Right atrium auricular region (tissue), 2 donors: ENCODE measurements at regions not wholly inside any gene's neighbourhood (a gene's known extent, or its start where the extent isn't known, plus 50 kb on each side); places are given as distances from the start of the nearest gene placed in this dataset.

Experiments
- DNase-seq: peaks from one replicate; pipeline ENCODE4 v3.0.0-alpha.2; 2019; ENCODE audit warnings: low spot score
- H3K27ac ChIP-seq, 2 donors: fragments of 200-600 bp; sonication (generic); 1 replicate in 1 of 2; 2 replicates in 1 of 2; pipeline ENCODE4 v1.5.1; 2016 to 2019
- H3K27me3 ChIP-seq, 2 donors: fragments of 200-600 bp; sonication (generic); one replicate each; pipeline versions ENCODE4 v1.5.1 to v1.6.0; 2017 to 2019
- H3K36me3 ChIP-seq: fragments of 200-600 bp; sonication (generic); one replicate; pipeline ENCODE4 v1.5.1; 2016
- H3K4me1 ChIP-seq, 2 donors: fragments of 200-600 bp; sonication (generic); one replicate each; pipeline versions ENCODE4 v1.5.1 to v1.6.0; 2017 to 2019
- H3K4me3 ChIP-seq, 2 donors: fragments of 200-600 bp; sonication (generic); 1 replicate in 1 of 2; 2 replicates in 1 of 2; pipeline ENCODE4 v1.5.1; 2017 to 2019; ENCODE audit warnings: mild to moderate bottlenecking in 1 of 2, moderate library complexity in 1 of 2
- H3K9me3 ChIP-seq, 2 donors: fragments of 200-600 bp; sonication (generic); one replicate each; pipeline ENCODE4 v1.5.1; 2019
- TF ChIP-seq, protein P1 (sequence below), 2 donors: fragments of 200-600 bp; sonication (generic); IDR thresholded peaks; one replicate each; pipeline ENCODE4 v1.5.1; 2019; ENCODE audit warnings: antibody characterized with exemption in 2 of 2

DNA sequence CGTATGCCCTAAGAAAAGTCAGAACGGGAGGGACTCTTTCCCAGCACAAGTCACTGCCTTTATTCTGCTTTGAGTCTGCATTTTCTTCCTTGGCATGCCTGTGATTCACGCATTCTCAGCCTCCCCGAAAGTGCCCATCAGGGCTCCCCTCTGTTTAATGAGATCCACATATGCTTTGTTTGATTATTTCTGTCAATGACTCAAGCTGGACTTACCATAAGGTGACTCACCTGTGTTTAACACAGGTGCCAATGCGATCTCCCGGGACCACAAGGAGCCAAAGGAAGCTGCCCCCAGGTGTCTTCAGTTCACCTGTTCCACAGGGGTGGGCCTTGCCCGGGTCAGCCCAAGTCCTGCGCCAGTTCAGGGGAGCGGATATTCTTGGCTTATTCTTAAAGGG, 386.0 kb upstream of the SHH start:
- Histone ChIP-seq H3K27me3 (no peaks in the 10 kb centered on the region), H3K27ac (no peak overlapping the region), H3K9me3 (no peaks in the 10 kb centered on the region), H3K4me1 (no peaks in the 10 kb centered on the region), H3K36me3 (no peaks in the 10 kb centered on the region), H3K4me3 (no peak overlapping the region)
- DNase-seq = no peak
- TF ChIP-seq, protein P1, sequence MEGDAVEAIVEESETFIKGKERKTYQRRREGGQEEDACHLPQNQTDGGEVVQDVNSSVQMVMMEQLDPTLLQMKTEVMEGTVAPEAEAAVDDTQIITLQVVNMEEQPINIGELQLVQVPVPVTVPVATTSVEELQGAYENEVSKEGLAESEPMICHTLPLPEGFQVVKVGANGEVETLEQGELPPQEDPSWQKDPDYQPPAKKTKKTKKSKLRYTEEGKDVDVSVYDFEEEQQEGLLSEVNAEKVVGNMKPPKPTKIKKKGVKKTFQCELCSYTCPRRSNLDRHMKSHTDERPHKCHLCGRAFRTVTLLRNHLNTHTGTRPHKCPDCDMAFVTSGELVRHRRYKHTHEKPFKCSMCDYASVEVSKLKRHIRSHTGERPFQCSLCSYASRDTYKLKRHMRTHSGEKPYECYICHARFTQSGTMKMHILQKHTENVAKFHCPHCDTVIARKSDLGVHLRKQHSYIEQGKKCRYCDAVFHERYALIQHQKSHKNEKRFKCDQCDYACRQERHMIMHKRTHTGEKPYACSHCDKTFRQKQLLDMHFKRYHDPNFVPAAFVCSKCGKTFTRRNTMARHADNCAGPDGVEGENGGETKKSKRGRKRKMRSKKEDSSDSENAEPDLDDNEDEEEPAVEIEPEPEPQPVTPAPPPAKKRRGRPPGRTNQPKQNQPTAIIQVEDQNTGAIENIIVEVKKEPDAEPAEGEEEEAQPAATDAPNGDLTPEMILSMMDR (IDR thresholded peaks at IDR 0.05) = no peak

GRCh38 chr7:156196649-156197048, 384.4 kb upstream of the SHH start:
- Histone ChIP-seq H3K4me3 (no peak overlapping the region), H3K9me3 (no peaks in the 10 kb centered on the region), H3K36me3 (no peaks in the 10 kb centered on the region), H3K4me1 (no peaks in the 10 kb centered on the region), H3K27me3 (no peaks in the 10 kb centered on the region), H3K27ac (no peak overlapping the region)
- TF ChIP-seq, protein P1 (IDR thresholded peaks at IDR 0.05) = no peak
- no peak for DNase-seq

- H3K27me3 ChIP-seq = no peaks in the 10 kb centered on the region
- no peak for DNase-seq
These were observed 383.0 kb upstream of the SHH start for GRCh38 chr7:156195276-156195675.

GRCh38 chr7:156194813-156195212, 382.6 kb upstream of the SHH start:
- TF ChIP-seq, protein P1 (IDR thresholded peaks at IDR 0.05) = no peak
- no peak overlapping the region for H3K27ac ChIP-seq
- DNase-seq = no peak
- no peaks in the 10 kb centered on the region for H3K9me3 ChIP-seq
- no peak overlapping the region for H3K4me3 ChIP-seq
- no peaks in the 10 kb centered on the region for H3K27me3 ChIP-seq
- H3K4me1 ChIP-seq = no peaks in the 10 kb centered on the region
- no peaks in the 10 kb centered on the region for H3K36me3 ChIP-seq

More at GRCh38 chr7:156195276-156195675, 383.0 kb upstream of the SHH start:
- TF ChIP-seq, protein P1 (IDR thresholded peaks at IDR 0.05) = no peak
- Histone ChIP-seq H3K36me3 (no peaks in the 10 kb centered on the region), H3K4me1 (no peaks in the 10 kb centered on the region), H3K4me3 (no peak overlapping the region), H3K9me3 (no peaks in the 10 kb centered on the region), H3K27ac (no peak overlapping the region)

- Histone ChIP-seq H3K27ac (no peak overlapping the region), H3K9me3 (peaks cover 0 to 1% of the 10 kb centered on the region in 2 donors), H3K36me3 (no peaks in the 10 kb centered on the region), H3K4me3 (no peak overlapping the region), H3K4me1 (no peaks in the 10 kb centered on the region), H3K27me3 (no peaks in the 10 kb centered on the region)
- DNase-seq = no peak
- TF ChIP-seq, protein P1 (IDR thresholded peaks at IDR 0.05) = no peak
These were observed 380.7 kb upstream of the SHH start for GRCh38 chr7:156192921-156193320.

DNA sequence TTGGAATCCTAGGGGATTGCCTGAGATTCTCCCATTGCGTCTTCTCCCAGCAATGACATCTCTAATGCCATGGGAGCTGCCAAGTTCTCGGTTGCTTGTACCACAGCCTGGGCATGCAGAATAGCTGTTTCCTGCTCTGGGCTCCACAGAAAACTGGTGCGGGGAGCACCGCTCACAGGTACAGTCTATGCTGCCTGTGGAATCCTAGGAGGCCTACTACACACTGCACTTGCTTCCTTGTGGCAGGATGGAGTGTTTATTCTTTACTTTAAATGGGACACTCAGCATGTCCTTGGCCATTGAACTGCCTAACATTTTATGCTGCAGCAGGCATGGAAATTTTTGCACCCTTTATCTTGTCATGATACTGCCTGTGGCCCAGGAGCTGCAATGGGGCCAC, 378.8 kb upstream of the SHH start:
- Histone ChIP-seq H3K36me3 (no peaks in the 10 kb centered on the region), H3K9me3 (peaks cover 0 to 19% of the 10 kb centered on the region in 2 donors), H3K27ac (no peak overlapping the region), H3K4me1 (no peaks in the 10 kb centered on the region), H3K4me3 (no peak overlapping the region), H3K27me3 (no peaks in the 10 kb centered on the region)
- TF ChIP-seq, protein P1 (IDR thresholded peaks at IDR 0.05) = no peak
- no peak for DNase-seq
